ENCODE measurements at regions not wholly inside any gene's neighbourhood (a gene's known extent, or its start where the extent isn't known, plus 50 kb on each side); places are given as distances from the start of the nearest gene placed in this dataset.

DNA sequence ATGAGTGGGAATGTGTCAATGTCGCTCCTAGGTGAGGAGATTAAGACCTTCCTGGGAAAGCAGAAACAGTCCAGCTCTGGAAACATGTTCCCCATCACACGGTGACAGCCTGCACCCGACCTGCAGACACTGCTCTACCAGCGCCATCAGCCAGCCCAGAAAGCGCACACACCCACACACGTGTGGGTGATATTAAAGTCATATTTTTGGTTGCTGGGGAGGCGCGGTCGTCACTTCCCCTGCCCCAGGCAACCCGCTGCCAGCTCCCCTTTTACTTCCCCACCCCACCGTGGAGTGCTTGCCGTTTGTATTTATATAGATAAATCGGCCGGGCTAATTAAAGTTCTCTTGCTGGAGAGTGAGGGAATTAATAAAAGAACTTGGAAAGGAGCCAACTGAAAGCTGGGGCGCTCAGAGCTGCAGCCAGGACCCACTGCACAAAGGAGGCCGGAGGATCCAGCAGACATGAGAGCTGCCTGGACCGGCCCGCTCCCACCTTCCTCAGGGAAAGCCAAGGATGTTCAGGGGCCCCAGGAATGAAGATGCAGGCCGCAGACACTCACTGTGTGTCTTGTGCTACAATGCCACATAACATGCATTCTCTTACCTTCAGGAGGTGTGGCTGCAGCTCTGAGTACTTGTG, 145.2 kb upstream of the UNC5B start:
- TF ChIP-seq, protein P1, sequence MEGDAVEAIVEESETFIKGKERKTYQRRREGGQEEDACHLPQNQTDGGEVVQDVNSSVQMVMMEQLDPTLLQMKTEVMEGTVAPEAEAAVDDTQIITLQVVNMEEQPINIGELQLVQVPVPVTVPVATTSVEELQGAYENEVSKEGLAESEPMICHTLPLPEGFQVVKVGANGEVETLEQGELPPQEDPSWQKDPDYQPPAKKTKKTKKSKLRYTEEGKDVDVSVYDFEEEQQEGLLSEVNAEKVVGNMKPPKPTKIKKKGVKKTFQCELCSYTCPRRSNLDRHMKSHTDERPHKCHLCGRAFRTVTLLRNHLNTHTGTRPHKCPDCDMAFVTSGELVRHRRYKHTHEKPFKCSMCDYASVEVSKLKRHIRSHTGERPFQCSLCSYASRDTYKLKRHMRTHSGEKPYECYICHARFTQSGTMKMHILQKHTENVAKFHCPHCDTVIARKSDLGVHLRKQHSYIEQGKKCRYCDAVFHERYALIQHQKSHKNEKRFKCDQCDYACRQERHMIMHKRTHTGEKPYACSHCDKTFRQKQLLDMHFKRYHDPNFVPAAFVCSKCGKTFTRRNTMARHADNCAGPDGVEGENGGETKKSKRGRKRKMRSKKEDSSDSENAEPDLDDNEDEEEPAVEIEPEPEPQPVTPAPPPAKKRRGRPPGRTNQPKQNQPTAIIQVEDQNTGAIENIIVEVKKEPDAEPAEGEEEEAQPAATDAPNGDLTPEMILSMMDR (conservative IDR thresholded peaks at IDR 0.05; ENCODE audit: low read depth, low read length) = no peak
- TF ChIP-seq SMC3 (IDR thresholded peaks at IDR 0.05; ENCODE audit: low read depth, low read length) = no peak
- no peak for TF ChIP-seq MXI1 (IDR thresholded peaks at IDR 0.05; ENCODE audit: borderline replicate concordance, low read depth, low read length)
- no peak for TF ChIP-seq ELK1 (IDR thresholded peaks at IDR 0.05; ENCODE audit: borderline replicate concordance, low read depth, low read length)
- TF ChIP-seq MAZ (IDR thresholded peaks at IDR 0.05; ENCODE audit: borderline replicate concordance, low read depth, low read length) = no peak
- TF ChIP-seq RFX5 (IDR thresholded peaks at IDR 0.05; ENCODE audit: low read depth, low read length) = no peak
- TF ChIP-seq CEBPB (IDR thresholded peaks at IDR 0.05; ENCODE audit: low read depth, low read length) = no peak
- TF ChIP-seq FOS (IDR thresholded peaks at IDR 0.05; ENCODE audit: low read depth, low read length) = no peak
- no peak overlapping the region for H2AK9ac ChIP-seq (replicated peaks; ENCODE audit: low read depth, low read length, poor library complexity)
- H2AFZ ChIP-seq (replicated peaks; ENCODE audit: low read length, poor library complexity) = no peak overlapping the region
- H4K20me1 ChIP-seq (ENCODE audit: insufficient read depth, low read length) = no peaks in the 10 kb centered on the region
- no peak for DNase-seq
- H2BK5ac ChIP-seq (ENCODE audit: low read depth, low read length, poor library complexity, severe bottlenecking) = no peak overlapping the region
- ChIA-PET CTCF (no interaction called here), POLR2A (ENCODE audit: unreplicated experiment) (no interaction called here)
- no peak overlapping the region for H3K27ac ChIP-seq (ENCODE audit: insufficient read depth, low read length)
- H3K36me3 ChIP-seq (ENCODE audit: control insufficient read depth, insufficient read depth, low read length) = no peaks in the 10 kb centered on the region
- in situ Hi-C loops (cut with MboI; ENCODE audit: low sequenced_read_pairs) (no loop called here), dilution Hi-C loops (cut with HindIII; ENCODE audit: low sequenced_read_pairs, unreplicated experiment) (no loop called here), intact Hi-C loops (cut with micrococcal nuclease) (no loop called here)
- no peaks in the 10 kb centered on the region for H3K4me1 ChIP-seq (ENCODE audit: control insufficient read depth, insufficient read depth, low read length)
- no peak overlapping the region for H2BK15ac ChIP-seq (ENCODE audit: low read depth, low read length)
- no peak overlapping the region for H4K5ac ChIP-seq (ENCODE audit: low read depth, low read length)
- H3K27me3 ChIP-seq (ENCODE audit: control insufficient read depth, insufficient read depth, low read length) = peaks cover 52% of the 10 kb centered on the region
- H3K9ac ChIP-seq (ENCODE audit: low read depth, low read length) = no peak overlapping the region
- no peak overlapping the region for H3K14ac ChIP-seq (replicated peaks; ENCODE audit: low read depth, low read length)
- no peak overlapping the region for H3K4ac ChIP-seq (ENCODE audit: low read depth, low read length)
- H2BK20ac ChIP-seq (ENCODE audit: low read depth, low read length) = no peak overlapping the region
- no peak for ATAC-seq (ENCODE audit: low read depth)
- H4K91ac ChIP-seq (ENCODE audit: insufficient read depth, low read depth, low read length) = no peak overlapping the region
- H2AK5ac ChIP-seq (ENCODE audit: low read depth, low read length) = no peak overlapping the region
- no peaks in the 10 kb centered on the region for H3K79me1 ChIP-seq (ENCODE audit: low read depth in 1 of 2, low read length in 2 of 2)
- no peak overlapping the region for H3K56ac ChIP-seq (ENCODE audit: extremely low read depth, insufficient read depth, low read length)
- H3K18ac ChIP-seq (ENCODE audit: low read depth, low read length) = no peak overlapping the region
- no peak overlapping the region for H2BK120ac ChIP-seq (ENCODE audit: low read depth, low read length)
- H3K4me2 ChIP-seq (ENCODE audit: low read depth, low read length) = no peak overlapping the region
- H3K9me3 ChIP-seq (ENCODE audit: control insufficient read depth, insufficient read depth, low read length) = no peaks in the 10 kb centered on the region
- no TSS peak for BruUV-seq (replicated peaks)
- no peak overlapping the region for H3K4me3 ChIP-seq (ENCODE audit: insufficient read depth, low read depth, low read length)
- no peak overlapping the region for H3K23ac ChIP-seq (ENCODE audit: low read depth, low read length)
- WGBS, 2 experiments (ENCODE audit: extremely low coverage in 2 of 2, insufficient read length in 1 of 2) = 56% methylated on average over 3 of the region's 19 CpGs; no CpG with 5 or more reads in 1 of the 2 experiments
- no peak overlapping the region for H4K8ac ChIP-seq (ENCODE audit: low read depth in 2 of 2, low read length in 2 of 2)
- no peaks in the 10 kb centered on the region for H3K9me1 ChIP-seq (ENCODE audit: insufficient read depth, low read length)

All from IMR-90 (cell line).